NCI-H2227 (cell line): ENCODE measurements at regions not wholly inside any gene's neighbourhood (a gene's known extent, or its start where the extent isn't known, plus 50 kb on each side); places are given as distances from the start of the nearest gene placed in this dataset.
"Not testable (repeated sequence)": the region's sequence is repeated elsewhere in the genome, so short reads cannot be mapped to it uniquely, and the experiment has no call there.

Experiments used
- DNase-seq: peaks from one replicate; lab custom pipeline; 2025; ENCODE audit not compliant: unreplicated experiment; lab: John Stamatoyannopoulos, UW

DNA sequence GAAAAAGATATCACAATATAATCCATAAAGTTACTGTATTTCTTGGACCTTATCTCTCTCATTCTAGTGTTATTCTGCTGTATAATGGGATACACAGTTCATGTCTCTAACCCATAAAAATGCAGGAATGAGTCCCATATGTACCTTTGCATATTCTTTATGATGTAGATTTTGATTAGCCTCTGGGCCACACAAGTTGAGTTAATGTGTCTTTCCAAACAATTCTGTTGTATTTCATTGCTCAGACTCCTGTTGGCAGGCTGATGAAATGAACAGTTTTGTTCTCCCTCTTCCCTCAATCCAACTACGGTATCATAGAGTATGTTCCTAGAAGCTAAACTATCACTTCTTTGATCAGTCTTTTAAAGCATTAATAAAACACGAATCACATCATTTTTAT lies 113.2 kb upstream of the SATB2 start:
- no peak for DNase-seq

DNA sequence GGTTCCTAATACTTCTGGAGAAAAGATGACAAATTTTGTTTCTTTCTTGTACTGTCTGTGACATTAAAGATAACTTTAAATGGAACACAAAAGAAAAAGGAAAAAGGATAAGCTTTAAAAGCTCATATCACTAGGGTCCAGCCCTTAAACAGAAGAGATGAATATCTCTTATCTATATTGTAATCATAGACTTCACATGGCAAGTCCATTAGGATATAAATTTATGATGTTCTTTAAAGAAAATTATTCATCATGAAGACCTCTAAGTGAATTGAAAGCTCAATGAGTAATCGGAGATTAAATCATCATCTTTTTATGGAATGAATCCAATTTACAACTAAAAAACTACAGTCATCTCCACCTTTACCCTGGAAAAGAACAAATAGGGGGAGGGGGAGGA lies 111.6 kb upstream of the SATB2 start:
- DNase-seq = no peak

GRCh38 chr2:199558156-199558555 lies 100.4 kb upstream of the SATB2 start:
- no peak for DNase-seq

DNA sequence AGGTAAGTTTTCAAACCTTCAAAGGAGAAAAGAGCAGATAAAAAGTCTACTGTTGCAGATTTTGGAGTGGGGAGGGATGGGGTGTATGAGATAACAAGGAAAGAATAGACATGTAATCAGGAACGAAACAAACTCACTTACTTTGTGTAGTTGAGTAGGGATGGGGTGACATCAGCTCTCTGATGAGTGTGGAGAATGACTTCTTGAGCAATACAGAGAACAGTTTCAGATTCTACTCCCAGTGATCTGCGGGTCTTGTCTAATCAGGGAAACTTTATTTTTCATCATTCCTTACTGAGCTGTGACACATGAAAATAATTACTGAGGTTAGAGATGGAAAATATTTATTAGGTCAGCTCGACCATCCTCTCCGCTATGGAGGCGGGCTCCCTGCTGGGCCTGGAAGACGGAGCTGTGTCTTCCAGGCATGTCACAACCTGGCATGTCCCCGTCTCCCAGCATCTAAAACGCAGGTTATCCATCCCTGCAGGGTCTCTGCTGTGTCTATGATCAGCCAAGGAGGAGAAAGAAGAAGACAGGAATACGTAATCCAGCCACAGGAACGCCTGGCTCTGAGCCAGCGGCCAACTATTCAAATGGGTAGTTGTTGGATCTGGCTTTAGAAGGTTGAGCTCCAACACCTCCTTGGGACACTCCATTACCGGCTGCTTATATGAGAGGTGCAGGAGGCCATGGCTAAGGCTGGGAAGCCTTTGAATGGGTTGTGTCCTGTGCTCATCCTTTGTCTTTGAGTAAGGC lies 99.0 kb upstream of the SATB2 start:
- no peak for DNase-seq

DNA sequence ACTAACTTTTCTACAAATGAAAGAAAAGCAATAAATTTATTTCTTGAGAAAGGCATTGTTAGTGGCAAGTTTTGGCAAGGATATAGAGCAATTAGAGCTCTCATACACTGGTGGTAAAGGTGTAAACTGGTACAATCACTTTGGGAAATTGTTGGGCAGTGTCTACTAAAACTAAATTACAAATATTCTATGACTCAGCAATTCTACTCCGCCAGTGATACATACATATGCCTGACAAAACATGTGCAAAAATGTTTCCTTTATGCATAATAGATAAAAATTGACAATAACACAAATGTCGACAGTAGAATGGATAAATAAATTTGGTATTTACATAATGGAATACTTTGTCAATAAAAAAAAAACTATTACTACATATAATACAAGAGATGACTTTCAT lies 96.3 kb upstream of the SATB2 start:
- no peak for DNase-seq

- DNase-seq = no peak
These were observed 94.4 kb upstream of the SATB2 start for GRCh38 chr2:199552141-199552540.

DNA sequence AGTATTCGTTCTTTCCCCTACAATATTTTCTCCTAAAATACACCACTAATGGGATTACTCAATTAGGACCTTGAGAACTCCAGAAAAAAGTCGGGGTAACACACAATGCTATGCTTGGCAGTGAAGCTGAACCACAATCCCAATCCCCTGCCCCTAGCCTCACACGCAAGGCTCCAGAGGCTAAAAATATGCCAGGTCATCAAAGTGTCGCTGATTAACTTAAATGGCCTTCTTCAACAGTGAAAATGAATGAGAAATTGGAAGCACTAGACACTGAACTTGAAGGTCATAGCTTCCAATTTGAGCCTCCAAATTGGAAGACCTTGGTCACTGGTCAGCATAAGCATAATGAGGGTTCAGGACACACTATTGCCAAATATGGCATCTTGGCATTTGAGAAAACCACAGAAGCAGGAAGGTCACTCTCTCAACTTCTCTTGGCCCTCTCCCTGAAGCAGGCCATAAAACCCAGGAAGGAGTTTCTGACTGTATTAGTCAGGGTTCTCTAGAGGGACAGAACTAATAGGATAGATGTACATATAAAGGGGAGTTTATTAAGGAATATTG lies 86.0 kb upstream of the SATB2 start:
- no peak for DNase-seq

- DNase-seq = no peak
These were observed 77.9 kb upstream of the SATB2 start for GRCh38 chr2:199535445-199536177.

- not testable (repeated sequence) for DNase-seq
These were observed 76.1 kb upstream of the SATB2 start for GRCh38 chr2:199533873-199534272.

DNA sequence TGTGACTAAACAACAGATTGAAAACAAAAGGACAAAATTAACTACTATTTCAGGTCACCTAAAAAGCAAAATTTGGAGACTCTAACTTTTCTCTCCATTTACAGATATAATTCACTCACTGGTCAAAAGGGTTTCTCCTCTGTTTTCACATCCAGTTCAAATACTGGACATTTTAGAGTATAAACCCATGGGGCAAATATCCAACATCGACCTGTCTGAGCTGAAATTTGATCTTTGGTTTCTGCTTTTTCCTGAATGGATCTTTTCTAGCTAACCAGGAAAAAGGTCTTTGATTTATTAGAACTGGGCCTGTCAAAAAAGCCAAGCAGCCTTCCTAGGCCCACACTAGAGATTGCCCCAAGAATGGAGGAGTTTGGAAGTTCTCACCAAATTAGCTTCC lies 69.3 kb upstream of the SATB2 start:
- DNase-seq = no peak

- DNase-seq = no peak
These were observed 67.2 kb upstream of the SATB2 start for GRCh38 chr2:199524689-199525574.

GRCh38 chr2:199509403-199509802 lies 51.7 kb upstream of the SATB2 start:
- no peak for DNase-seq
